GM23338 (cell line): ENCODE measurements at regions not wholly inside any gene's neighbourhood (a gene's known extent, or its start where the extent isn't known, plus 50 kb on each side); places are given as distances from the start of the nearest gene placed in this dataset.

Experiments
- EZH2 ChIP-seq: fragments of 200-600 bp; sonication (generic); IDR thresholded peaks from one replicate; pipeline ENCODE4 v1.8.0; 2017; ENCODE audit warnings: antibody characterized with exemption, mild to moderate bottlenecking, low read depth; ENCODE audit not compliant: unreplicated experiment
- POLR2AphosphoS5 ChIP-seq: IDR thresholded peaks from 2 replicates; pipeline ENCODE4 v1.6.1; 2016; ENCODE audit warnings: antibody characterized with exemption, low read depth
- STAT1 ChIP-seq: IDR thresholded peaks from one replicate; pipeline ENCODE4 v1.6.1; 2016; ENCODE audit warnings: antibody characterized with exemption; ENCODE audit not compliant: unreplicated experiment
- TF ChIP-seq, protein P1 (sequence below), 2 experiments: fragments of 200-600 bp in 1 of 2; sonication (generic) in 1 of 2; conservative IDR thresholded peaks; 2 replicates each; pipeline versions ENCODE4 v1.5.1 to v1.6.1; 2016 to 2017; ENCODE audit warnings: antibody characterized with exemption in 2 of 2, low read depth in 2 of 2, mild to moderate bottlenecking in 2 of 2, moderate library complexity in 1 of 2

DNA sequence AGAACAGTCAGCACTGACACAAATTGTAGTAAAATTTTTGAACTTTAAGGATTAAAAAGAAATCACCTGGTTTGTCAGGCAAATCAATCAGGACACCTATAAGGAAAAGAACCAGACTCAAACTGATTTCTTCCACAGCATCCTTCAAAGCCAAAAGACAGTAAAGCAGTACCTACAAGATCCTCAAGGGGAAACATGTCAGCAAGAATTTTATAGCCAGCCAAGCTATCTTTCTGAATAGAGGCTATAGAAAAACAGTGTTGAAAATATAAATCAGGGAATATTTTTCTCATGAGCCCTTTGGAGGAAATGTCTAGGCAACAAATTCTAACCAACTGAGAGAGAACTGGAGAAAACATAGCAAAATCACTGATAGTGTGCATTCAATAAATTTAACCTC lies 301.4 kb upstream of the UBE2E2 start:
- TF ChIP-seq, protein P1, sequence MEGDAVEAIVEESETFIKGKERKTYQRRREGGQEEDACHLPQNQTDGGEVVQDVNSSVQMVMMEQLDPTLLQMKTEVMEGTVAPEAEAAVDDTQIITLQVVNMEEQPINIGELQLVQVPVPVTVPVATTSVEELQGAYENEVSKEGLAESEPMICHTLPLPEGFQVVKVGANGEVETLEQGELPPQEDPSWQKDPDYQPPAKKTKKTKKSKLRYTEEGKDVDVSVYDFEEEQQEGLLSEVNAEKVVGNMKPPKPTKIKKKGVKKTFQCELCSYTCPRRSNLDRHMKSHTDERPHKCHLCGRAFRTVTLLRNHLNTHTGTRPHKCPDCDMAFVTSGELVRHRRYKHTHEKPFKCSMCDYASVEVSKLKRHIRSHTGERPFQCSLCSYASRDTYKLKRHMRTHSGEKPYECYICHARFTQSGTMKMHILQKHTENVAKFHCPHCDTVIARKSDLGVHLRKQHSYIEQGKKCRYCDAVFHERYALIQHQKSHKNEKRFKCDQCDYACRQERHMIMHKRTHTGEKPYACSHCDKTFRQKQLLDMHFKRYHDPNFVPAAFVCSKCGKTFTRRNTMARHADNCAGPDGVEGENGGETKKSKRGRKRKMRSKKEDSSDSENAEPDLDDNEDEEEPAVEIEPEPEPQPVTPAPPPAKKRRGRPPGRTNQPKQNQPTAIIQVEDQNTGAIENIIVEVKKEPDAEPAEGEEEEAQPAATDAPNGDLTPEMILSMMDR (conservative IDR thresholded peaks at IDR 0.05; ENCODE audit: low read depth in 2 of 2) = peak in 1 of 2 experiments; percentile 37; a peak in 1 of 4 replicates
- no peak for TF ChIP-seq STAT1
- no peak for TF ChIP-seq POLR2AphosphoS5
- no peak for TF ChIP-seq EZH2
